H9 (cell line): ENCODE measurements at regions not wholly inside any gene's neighbourhood (a gene's known extent, or its start where the extent isn't known, plus 50 kb on each side); places are given as distances from the start of the nearest gene placed in this dataset.

Experiments
- DNase-seq: peaks from one replicate; pipeline ENCODE4 v3.0.0-alpha.2; 2017
- H2AFZ ChIP-seq: one replicate; pipeline ENCODE4 v1.6.1; 2013; ENCODE audit warnings: mild to moderate bottlenecking, low read length, control low read depth, moderate library complexity
- H2AK5ac ChIP-seq: 2 replicates; pipeline ENCODE4 v1.6.1; 2013; ENCODE audit warnings: low read length, control low read depth, mixed read lengths; ENCODE audit not compliant: insufficient read length
- H2BK120ac ChIP-seq: one replicate; pipeline ENCODE4 v1.6.1; 2013; ENCODE audit warnings: low read depth, mild to moderate bottlenecking, low read length, control low read depth, inconsistent platforms; ENCODE audit not compliant: poor library complexity, severe bottlenecking
- H2BK12ac ChIP-seq: 2 replicates; pipeline ENCODE4 v1.6.1; 2013; ENCODE audit warnings: low read length, control low read depth, mixed read lengths, low read depth; ENCODE audit not compliant: insufficient read length
- H2BK15ac ChIP-seq: 2 replicates; pipeline ENCODE4 v1.6.1; 2013; ENCODE audit warnings: low read depth, low read length, control low read depth
- H2BK20ac ChIP-seq: one replicate; pipeline ENCODE4 v1.6.1; 2013; ENCODE audit warnings: low read depth, mild to moderate bottlenecking, low read length, control low read depth, inconsistent platforms; ENCODE audit not compliant: poor library complexity, severe bottlenecking
- H2BK5ac ChIP-seq: 2 replicates; pipeline ENCODE4 v1.6.1; 2013; ENCODE audit warnings: low read length, control low read depth, mixed read lengths; ENCODE audit not compliant: insufficient read length
- H3K14ac ChIP-seq: 2 replicates; pipeline ENCODE4 v1.6.1; 2013; ENCODE audit warnings: low read length, control low read depth; ENCODE audit not compliant: insufficient read depth
- H3K18ac ChIP-seq: 2 replicates; pipeline ENCODE4 v1.6.1; 2013; ENCODE audit warnings: low read depth, mild to moderate bottlenecking, mixed read lengths, low read length, control low read depth; ENCODE audit not compliant: insufficient read length
- H3K23ac ChIP-seq: 2 replicates; pipeline ENCODE4 v1.6.1; 2013; ENCODE audit warnings: low read length, control low read depth, mixed read lengths, low read depth; ENCODE audit not compliant: insufficient read length
- H3K23me2 ChIP-seq: 2 replicates; pipeline ENCODE4 v1.6.1; 2013; ENCODE audit warnings: low read depth, mild to moderate bottlenecking, mixed read lengths, low read length, control low read depth; ENCODE audit not compliant: insufficient read length, poor library complexity, severe bottlenecking
- H3K27ac ChIP-seq: 2 replicates; pipeline ENCODE4 v1.5.1; 2013; ENCODE audit warnings: low read length, control low read depth, mixed read lengths, low read depth; ENCODE audit not compliant: insufficient read length
- H3K27me3 ChIP-seq: 2 replicates; pipeline ENCODE4 v1.6.1; 2013; ENCODE audit warnings: low read length, control low read depth, inconsistent platforms; ENCODE audit not compliant: insufficient read depth
- H3K4ac ChIP-seq: 2 replicates; pipeline ENCODE4 v1.6.1; 2013; ENCODE audit warnings: low read depth, mild to moderate bottlenecking, control low read depth, inconsistent platforms, low read length, moderate library complexity
- H3K4me1 ChIP-seq: 2 replicates; pipeline ENCODE4 v1.6.1; 2013; ENCODE audit warnings: low read length, control low read depth, inconsistent platforms; ENCODE audit not compliant: insufficient read depth
- H3K4me2 ChIP-seq: 2 replicates; pipeline ENCODE4 v1.6.1; 2013; ENCODE audit warnings: low read length, control low read depth, mixed read lengths; ENCODE audit not compliant: insufficient read length, insufficient read depth
- H3K56ac ChIP-seq: 2 replicates; pipeline ENCODE4 v1.6.1; 2013; ENCODE audit warnings: low read depth, mild to moderate bottlenecking, mixed read lengths, low read length, control low read depth; ENCODE audit not compliant: insufficient read length
- H3K79me1 ChIP-seq: 2 replicates; pipeline ENCODE4 v1.6.1; 2013; ENCODE audit warnings: low read depth, mild to moderate bottlenecking, moderate library complexity, low read length, control low read depth, inconsistent platforms; ENCODE audit not compliant: insufficient read depth, poor library complexity, severe bottlenecking
- H3K79me2 ChIP-seq: 2 replicates; pipeline ENCODE4 v1.6.1; 2013; ENCODE audit warnings: low read length, control low read depth, inconsistent platforms; ENCODE audit not compliant: insufficient read depth
- H3K9ac ChIP-seq: 2 replicates; pipeline ENCODE4 v1.6.1; 2013; ENCODE audit warnings: low read length, control low read depth, mixed read lengths; ENCODE audit not compliant: insufficient read length; ENCODE audit errors: extremely low read depth
- H3K9me3 ChIP-seq: one replicate; pipeline ENCODE4 v1.6.1; 2013; ENCODE audit warnings: low read depth, low read length, inconsistent platforms; ENCODE audit not compliant: control insufficient read depth
- H3T11ph ChIP-seq: one replicate; pipeline ENCODE4 v1.6.1; 2013; ENCODE audit warnings: mild to moderate bottlenecking, low read length, control low read depth, inconsistent platforms
- H4K20me1 ChIP-seq: one replicate; pipeline ENCODE4 v1.6.1; 2013; ENCODE audit not compliant: control insufficient read depth, insufficient read length, insufficient read depth
- H4K5ac ChIP-seq: 2 replicates; pipeline ENCODE4 v1.6.1; 2013; ENCODE audit warnings: low read depth, mild to moderate bottlenecking, mixed read lengths, low read length, control low read depth; ENCODE audit not compliant: insufficient read length
- H4K8ac ChIP-seq: replicated peaks from 2 replicates; pipeline ENCODE4 v1.6.1; 2013; ENCODE audit warnings: low read length, control low read depth, mixed read lengths, low read depth; ENCODE audit not compliant: insufficient read length
- H4K91ac ChIP-seq: 2 replicates; pipeline ENCODE4 v1.6.1; 2013; ENCODE audit warnings: low read depth, mild to moderate bottlenecking, moderate library complexity, mixed read lengths, low read length, control low read depth; ENCODE audit not compliant: insufficient read length
- H3K27ac Mint-ChIP-seq, 3 experiments: 2 replicates in 2 of 3; 3 replicates in 1 of 3; pipeline ENCODE4 v1.8.0; 2020 to 2021; ENCODE audit warnings: mixed read lengths in 3 of 3, mild to moderate bottlenecking in 1 of 3, moderate library complexity in 1 of 3
- H3K27me3 Mint-ChIP-seq: 2 replicates; pipeline ENCODE4 v1.8.0; 2021; ENCODE audit warnings: low read depth, mild to moderate bottlenecking, moderate library complexity, mixed read lengths
- H3K36me3 Mint-ChIP-seq, 3 experiments: 2 replicates in 2 of 3; 3 replicates in 1 of 3; pipeline ENCODE4 v1.8.0; 2020 to 2021; ENCODE audit warnings: low read depth in 3 of 3, mixed read lengths in 3 of 3; ENCODE audit not compliant: insufficient read depth in 1 of 3
- H3K4me1 Mint-ChIP-seq, 2 experiments: 2 replicates each; pipeline ENCODE4 v1.8.0; 2020; ENCODE audit warnings: mixed read lengths in 2 of 2
- H3K4me3 Mint-ChIP-seq, 2 experiments: 2 replicates in 1 of 2; 3 replicates in 1 of 2; pipeline ENCODE4 v1.8.0; 2020 to 2021; ENCODE audit warnings: mild to moderate bottlenecking in 2 of 2, mixed read lengths in 2 of 2, moderate library complexity in 1 of 2
- H3K9me3 Mint-ChIP-seq, 2 experiments: 2 replicates in 1 of 2; 3 replicates in 1 of 2; pipeline ENCODE4 v1.8.0; 2020; ENCODE audit warnings: mild to moderate bottlenecking in 2 of 2, mixed read lengths in 2 of 2, moderate library complexity in 1 of 2
- TF ChIP-seq, protein P1 (sequence below): fragments of 200-600 bp; sonication (generic); conservative IDR thresholded peaks from 3 replicates; pipeline ENCODE4 v1.8.0; 2021; ENCODE audit warnings: antibody characterized with exemption, mild to moderate bottlenecking

DNA sequence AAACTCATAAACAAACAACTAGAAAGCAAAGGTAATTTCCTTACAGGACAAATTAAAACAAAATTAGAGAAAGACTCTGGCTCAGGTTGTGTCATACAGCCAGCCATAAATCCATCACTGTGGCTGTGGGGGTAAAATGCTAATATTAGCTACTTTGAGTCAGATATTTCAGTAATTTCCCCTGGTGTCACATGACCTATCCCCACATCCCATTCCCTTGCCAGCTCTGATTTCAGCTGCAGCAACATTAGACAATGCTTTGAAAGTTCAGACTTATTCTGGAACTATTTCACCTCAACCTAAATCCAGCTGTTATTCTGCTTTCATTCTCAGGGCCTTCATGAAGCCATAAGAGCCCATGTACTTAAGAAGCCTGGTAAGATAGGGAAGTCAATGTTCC is 55.3 kb downstream of the RPL10L start:
- no peak overlapping the region for H2BK15ac ChIP-seq
- H2AK5ac ChIP-seq: no peak overlapping the region
- H2BK120ac ChIP-seq: no peak overlapping the region
- H3K79me2 ChIP-seq: no peaks in the 10 kb centered on the region
- H3K4ac ChIP-seq: no peak overlapping the region
- H3K56ac ChIP-seq: no peak overlapping the region
- no peak overlapping the region for H2AFZ ChIP-seq
- no peak overlapping the region for H3T11ph ChIP-seq
- H4K5ac ChIP-seq: no peak overlapping the region
- Mint-ChIP-seq H3K27ac (no peak overlapping the region), H3K27me3 (no peaks in the 10 kb centered on the region), H3K36me3 (no peaks in the 10 kb centered on the region), H3K9me3 (no peaks in the 10 kb centered on the region), H3K4me1 (no peaks in the 10 kb centered on the region), H3K4me3 (no peak overlapping the region)
- no peak overlapping the region for H3K9ac ChIP-seq
- no peak overlapping the region for H3K23ac ChIP-seq
- no peaks in the 10 kb centered on the region for H3K27me3 ChIP-seq
- H3K27ac ChIP-seq: no peak overlapping the region
- H3K9me3 ChIP-seq: no peaks in the 10 kb centered on the region
- DNase-seq: no peak
- H3K14ac ChIP-seq: no peak overlapping the region
- no peak overlapping the region for H2BK12ac ChIP-seq
- H2BK5ac ChIP-seq: no peak overlapping the region
- H3K79me1 ChIP-seq: no peaks in the 10 kb centered on the region
- H4K91ac ChIP-seq: no peak overlapping the region
- H3K18ac ChIP-seq: no peak overlapping the region
- no peak overlapping the region for H4K8ac ChIP-seq
- no peaks in the 10 kb centered on the region for H3K23me2 ChIP-seq
- TF ChIP-seq, protein P1, sequence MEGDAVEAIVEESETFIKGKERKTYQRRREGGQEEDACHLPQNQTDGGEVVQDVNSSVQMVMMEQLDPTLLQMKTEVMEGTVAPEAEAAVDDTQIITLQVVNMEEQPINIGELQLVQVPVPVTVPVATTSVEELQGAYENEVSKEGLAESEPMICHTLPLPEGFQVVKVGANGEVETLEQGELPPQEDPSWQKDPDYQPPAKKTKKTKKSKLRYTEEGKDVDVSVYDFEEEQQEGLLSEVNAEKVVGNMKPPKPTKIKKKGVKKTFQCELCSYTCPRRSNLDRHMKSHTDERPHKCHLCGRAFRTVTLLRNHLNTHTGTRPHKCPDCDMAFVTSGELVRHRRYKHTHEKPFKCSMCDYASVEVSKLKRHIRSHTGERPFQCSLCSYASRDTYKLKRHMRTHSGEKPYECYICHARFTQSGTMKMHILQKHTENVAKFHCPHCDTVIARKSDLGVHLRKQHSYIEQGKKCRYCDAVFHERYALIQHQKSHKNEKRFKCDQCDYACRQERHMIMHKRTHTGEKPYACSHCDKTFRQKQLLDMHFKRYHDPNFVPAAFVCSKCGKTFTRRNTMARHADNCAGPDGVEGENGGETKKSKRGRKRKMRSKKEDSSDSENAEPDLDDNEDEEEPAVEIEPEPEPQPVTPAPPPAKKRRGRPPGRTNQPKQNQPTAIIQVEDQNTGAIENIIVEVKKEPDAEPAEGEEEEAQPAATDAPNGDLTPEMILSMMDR: no peak
- no peaks in the 10 kb centered on the region for H4K20me1 ChIP-seq
- no peaks in the 10 kb centered on the region for H3K4me1 ChIP-seq
- no peak overlapping the region for H2BK20ac ChIP-seq
- H3K4me2 ChIP-seq: no peak overlapping the region
